ENCODE measurements at regions not wholly inside any gene's neighbourhood (a gene's known extent, or its start where the extent isn't known, plus 50 kb on each side); places are given as distances from the start of the nearest gene placed in this dataset.

GRCh38 chr4:14025891-14026290 lies 398.4 kb upstream of the BOD1L1 start:
- Histone ChIP-seq H3K79me1 (ENCODE audit: low read depth, low read length) (no peaks in the 10 kb centered on the region), H3K23me2 (ENCODE audit: low read depth, low read length) (no peaks in the 10 kb centered on the region), H3K23ac (ENCODE audit: insufficient read length) (no peak overlapping the region), H3K36me3 (ENCODE audit: control insufficient read depth in 2 of 4, insufficient read depth in 4 of 4, low read length in 3 of 4) (no peaks in the 10 kb centered on the region), H2BK15ac (ENCODE audit: low read length) (no peak overlapping the region), H2AFZ (ENCODE audit: low read length) (no peak overlapping the region), H2BK5ac (ENCODE audit: low read depth, low read length) (no peak overlapping the region), H4K5ac (ENCODE audit: insufficient read length, low read depth, low read length) (no peak overlapping the region), H3K27me3 (replicated peaks in 1 of 4; ENCODE audit: control insufficient read depth in 3 of 4, extremely low read depth in 1 of 4, insufficient read depth in 3 of 4, low read length in 3 of 4) (no peaks in the 10 kb centered on the region), H2BK120ac (replicated peaks; ENCODE audit: low read depth, low read length) (no peak overlapping the region), H3K27ac (ENCODE audit: low read depth, low read length) (no peak overlapping the region), H3K14ac (ENCODE audit: insufficient read length) (no peak overlapping the region), H4K20me1 (replicated peaks in 1 of 2; ENCODE audit: control insufficient read depth in 1 of 2, insufficient read depth in 2 of 2, low read length in 2 of 2) (no peaks in the 10 kb centered on the region), H3K4me1 (replicated peaks in 1 of 4; ENCODE audit: control insufficient read depth in 3 of 4, insufficient read depth in 4 of 4, low read length in 3 of 4) (peaks cover 0 to 4% (median 0%) of the 10 kb centered on the region in 4 experiments; a peak in 2 of 7 replicates), H3K56ac (replicated peaks; ENCODE audit: insufficient read length, low read depth, low read length) (no peak overlapping the region), H2AK5ac (ENCODE audit: low read depth, low read length) (no peak overlapping the region), H4K91ac (replicated peaks; ENCODE audit: insufficient read length, low read length) (no peak overlapping the region), H4K8ac (ENCODE audit: extremely low read depth, insufficient read depth, low read length) (no peak overlapping the region), H3K4me3 (ENCODE audit: extremely low read depth in 1 of 4, insufficient read depth in 2 of 4, low read depth in 3 of 4, low read length in 4 of 4) (no peak overlapping the region), H2BK20ac (ENCODE audit: low read length) (no peak overlapping the region), H3K9me3 (ENCODE audit: insufficient read depth in 2 of 2, low read depth in 1 of 2, low read length in 1 of 2) (no peaks in the 10 kb centered on the region), H3K79me2 (ENCODE audit: control insufficient read depth in 1 of 2, insufficient read depth in 2 of 2, low read length in 2 of 2) (no peaks in the 10 kb centered on the region), H3K4ac (replicated peaks; ENCODE audit: insufficient read length, low read depth, low read length) (no peak overlapping the region), H2BK12ac (ENCODE audit: low read depth, low read length) (no peak overlapping the region), H3K18ac (ENCODE audit: extremely low read depth, low read length) (no peak overlapping the region), H3K9ac (replicated peaks in 1 of 4; ENCODE audit: extremely low read depth in 1 of 4, low read depth in 3 of 4, low read length in 3 of 4) (no peak overlapping the region), H3K4me2 (ENCODE audit: insufficient read depth in 1 of 2, low read depth in 2 of 2, low read length in 2 of 2) (no peak overlapping the region)
- ChIA-PET CTCF (ENCODE audit: partially characterized antibody) (no interaction called here), POLR2A (ENCODE audit: partially characterized antibody) (no interaction called here)
- TF ChIP-seq SUZ12 (IDR thresholded peaks at IDR 0.05; ENCODE audit: low read length) (no peak), POU5F1 (IDR thresholded peaks at IDR 0.05; ENCODE audit: low read depth, low read length) (no peak), POLR2A (IDR thresholded peaks at IDR 0.05; ENCODE audit: control extremely low read depth in 1 of 2, low read depth in 2 of 2, low read length in 2 of 2) (no peak), POLR2AphosphoS5 (IDR thresholded peaks at IDR 0.05; ENCODE audit: low read depth, low read length) (no peak), EGR1 (IDR thresholded peaks at IDR 0.05; ENCODE audit: borderline replicate concordance, low read depth, low read length) (no peak)
- DNase-seq (ENCODE audit: low read depth in 1 of 2, low spot score in 2 of 2) (no peak), FAIRE-seq (no peak)
- WGBS, 2 experiments (ENCODE audit: extremely low coverage in 1 of 2, insufficient coverage in 1 of 2, insufficient read length in 1 of 2, insufficient replicate concordance in 2 of 2, low coverage in 1 of 2, low lambda C conversion rate in 2 of 2, missing lambda C conversion rate in 1 of 2), result 91% methylated on average over 5 of the region's 5 CpGs; no CpG with 5 or more reads in 1 of the 2 experiments

Data from H1 (cell line).